NCI-H82 (cell line): ENCODE measurements at regions not wholly inside any gene's neighbourhood (a gene's known extent, or its start where the extent isn't known, plus 50 kb on each side); places are given as distances from the start of the nearest gene placed in this dataset.

Source experiments
- DNase-seq: peaks from one replicate; lab custom pipeline; 2025; lab: John Stamatoyannopoulos, UW

- no peak for DNase-seq
Measured at GRCh38 chr3:24641628-24642027, 147.0 kb upstream of the THRB start.

GRCh38 chr3:24645047-24645446, 150.4 kb upstream of the THRB start:
- no peak for DNase-seq

- DNase-seq, result no peak
Measured at GRCh38 chr3:24646790-24647189, 152.1 kb upstream of the THRB start.

- no peak for DNase-seq
Measured at GRCh38 chr3:24648063-24648462, 153.4 kb upstream of the THRB start.

GRCh38 chr3:24650839-24651238, 156.2 kb upstream of the THRB start:
- no peak for DNase-seq

GRCh38 chr3:24657870-24658510, 163.3 kb upstream of the THRB start:
- no peak for DNase-seq

GRCh38 chr3:24661175-24661584, 166.5 kb upstream of the THRB start:
- no peak for DNase-seq

GRCh38 chr3:24662449-24663345, 168.0 kb upstream of the THRB start:
- no peak for DNase-seq

- no peak for DNase-seq
Measured at GRCh38 chr3:24663406-24663805, 168.8 kb upstream of the THRB start.

- DNase-seq, result no peak
Measured at GRCh38 chr3:24668039-24668438, 173.4 kb upstream of the THRB start.

- DNase-seq, result no peak
Measured at GRCh38 chr3:24670871-24671270, 176.2 kb upstream of the THRB start.

- no peak for DNase-seq
Measured at GRCh38 chr3:24673596-24673995, 178.9 kb upstream of the THRB start.

GRCh38 chr3:24674261-24674660, 179.6 kb upstream of the THRB start:
- DNase-seq, result no peak

GRCh38 chr3:24678021-24678420, 183.4 kb upstream of the THRB start:
- no peak for DNase-seq

- no peak for DNase-seq
Measured at GRCh38 chr3:24678421-24678865, 183.8 kb upstream of the THRB start.

- DNase-seq, result no peak
Measured at GRCh38 chr3:24679429-24679828, 184.8 kb upstream of the THRB start.

GRCh38 chr3:24680214-24680967, 185.7 kb upstream of the THRB start:
- DNase-seq, result peak; percentile 73

- no peak for DNase-seq
Measured at GRCh38 chr3:24682141-24682547, 187.5 kb upstream of the THRB start.

- DNase-seq, result no peak
Measured at GRCh38 chr3:24683090-24683489, 188.4 kb upstream of the THRB start.

- peak; percentile 40 for DNase-seq
Measured at GRCh38 chr3:24683633-24684384, 189.2 kb upstream of the THRB start.

GRCh38 chr3:24684506-24685023, 189.9 kb upstream of the THRB start:
- DNase-seq, result peak; percentile 39

- no peak for DNase-seq
Measured at GRCh38 chr3:24686808-24687207, 192.2 kb upstream of the THRB start.
